A549 (cell line): ENCODE measurements at regions not wholly inside any gene's neighbourhood (a gene's known extent, or its start where the extent isn't known, plus 50 kb on each side); places are given as distances from the start of the nearest gene placed in this dataset.

ENCODE experiments used
- ATAC-seq, 2 experiments: fragments of 200-7000 bp in 1 of 2; fragments of >200 bp in 1 of 2; cut with Nextera tagmentation in 1 of 2; cut with Tn5 transposase in 1 of 2; 3 replicates each; pipeline versions ENCODE4 v1.8.0 to v1.9.1; 2018 to 2020; ENCODE audit warnings: mild to moderate bottlenecking in 1 of 2, moderate library complexity in 1 of 2
- CTCF ChIA-PET: fragments of 300-600 bp; sonication (Branson Sonifier 250); formaldehyde crosslinking; extraction: SDS; loops from one replicate; lab custom pipeline; 2021; ENCODE audit warnings: antibody characterized with exemption, inconsistent platforms; lab: Yijun Ruan, JAX
- POLR2A ChIA-PET: fragments of 350-600 bp; formaldehyde crosslinking; extraction: SDS; loops from one replicate; lab custom pipeline; 2021; ENCODE audit warnings: antibody characterized with exemption, inconsistent platforms; lab: Yijun Ruan, JAX
- DNase-seq, 2 experiments: peaks; one replicate each; pipeline versions ENCODE4 v3.0.0 to v3.0.0-alpha.2; 2011 to 2016; ENCODE audit warnings: low read depth in 1 of 2, low spot score in 1 of 2
- FAIRE-seq: peaks from 2 replicates; lab custom pipeline; 2011; peaks lifted over from hg19 to GRCh38; lab: Jason Lieb, UNC
- H3K27ac ChIP-seq, 2 experiments: fragments of >200 bp; sonication (Bioruptor Twin); formaldehyde crosslinking; 3 replicates each; pipeline ENCODE4 v1.5.1; 2016 to 2017
- H3K4me1 ChIP-seq: fragments of >200 bp; sonication (Bioruptor Twin); formaldehyde crosslinking; 3 replicates; pipeline ENCODE4 v1.6.1; 2016
- H3K4me2 ChIP-seq: fragments of >200 bp; sonication (Bioruptor Twin); formaldehyde crosslinking; 3 replicates; pipeline ENCODE4 v1.6.1; 2016
- H3K4me3 ChIP-seq: fragments of >200 bp; sonication (Bioruptor Twin); formaldehyde crosslinking; 3 replicates; pipeline ENCODE4 v1.5.1; 2016
- H3K9me3 ChIP-seq: fragments of >200 bp; sonication (Bioruptor Twin); formaldehyde crosslinking; 3 replicates; pipeline ENCODE4 v1.6.1; 2016
- ATOH8 ChIP-seq: fragments of 250-450 bp; sonication (Bioruptor Pico); IDR thresholded peaks from 2 replicates; pipeline ENCODE4 v1.5.0; 2020; ENCODE audit warnings: low read depth, mild to moderate bottlenecking, moderate library complexity
- CBX8 ChIP-seq: fragments of 200-600 bp; sonication (generic); IDR thresholded peaks from 2 replicates; pipeline ENCODE4 v1.6.1; 2016
- CTCF ChIP-seq: fragments of >200 bp; sonication (Bioruptor Twin); formaldehyde crosslinking; IDR thresholded peaks from 3 replicates; pipeline ENCODE4 v1.5.1; 2016
- E2F6 ChIP-seq: IDR thresholded peaks from 2 replicates; pipeline ENCODE4 v1.6.1; 2012; ENCODE audit warnings: low read depth, borderline replicate concordance
- ELK1 ChIP-seq: fragments of 150-350 bp; IDR thresholded peaks from 2 replicates; pipeline ENCODE4 v1.6.1; 2014; ENCODE audit warnings: low read depth, mild to moderate bottlenecking, low read length
- ESRRA ChIP-seq: fragments of 150-350 bp; IDR thresholded peaks from 2 replicates; pipeline ENCODE4 v1.6.1; 2014; ENCODE audit warnings: mild to moderate bottlenecking, low read length, borderline replicate concordance
- FOXS1 ChIP-seq: fragments of 250-450 bp; sonication (Bioruptor Pico); IDR thresholded peaks from 2 replicates; pipeline ENCODE4 v1.5.0; 2020; ENCODE audit warnings: mild to moderate bottlenecking, moderate library complexity
- HES2 ChIP-seq: fragments of >200 bp; sonication (Bioruptor Twin); formaldehyde crosslinking; IDR thresholded peaks from 2 replicates; pipeline ENCODE4 v1.6.1; 2016
- MAFK ChIP-seq: fragments of 450-650 bp; IDR thresholded peaks from 2 replicates; pipeline ENCODE4 v1.6.1; 2014; ENCODE audit not compliant: partially characterized antibody
- MAX ChIP-seq: IDR thresholded peaks from 2 replicates; pipeline ENCODE4 v1.6.1; 2012
- MAZ ChIP-seq: fragments of 150-350 bp; IDR thresholded peaks from 2 replicates; pipeline ENCODE4 v1.6.1; 2014; ENCODE audit warnings: antibody characterized with exemption, low read depth, low read length, borderline replicate concordance
- NR3C1 ChIP-seq: fragments of >200 bp; sonication (Bioruptor Twin); formaldehyde crosslinking; IDR thresholded peaks from 3 replicates; pipeline ENCODE4 v1.6.1; 2017
- PBX3 ChIP-seq: IDR thresholded peaks from 2 replicates; pipeline ENCODE4 v1.6.1; 2012
- RAD21 ChIP-seq, 2 experiments: fragments of >200 bp in 1 of 2; sonication (Bioruptor Twin) in 1 of 2; formaldehyde crosslinking in 1 of 2; IDR thresholded peaks in 1 of 2; conservative IDR thresholded peaks in 1 of 2; 2 replicates in 1 of 2; 3 replicates in 1 of 2; pipeline ENCODE4 v1.6.1; 2012 to 2018; ENCODE audit warnings: inconsistent platforms in 1 of 2
- RARB ChIP-seq: fragments of 250-450 bp; sonication (Bioruptor Pico); IDR thresholded peaks from 2 replicates; pipeline ENCODE4 v1.8.0; 2021; ENCODE audit warnings: mild to moderate bottlenecking, moderate library complexity
- RCOR1 ChIP-seq: fragments of 150-350 bp; IDR thresholded peaks from 2 replicates; pipeline ENCODE4 v1.6.1; 2014; ENCODE audit warnings: antibody characterized with exemption, low read length, low read depth
- USF2 ChIP-seq: fragments of 450-650 bp; IDR thresholded peaks from 2 replicates; pipeline ENCODE4 v1.6.1; 2014; ENCODE audit warnings: antibody characterized with exemption
- ZFP36 ChIP-seq: fragments of 450-650 bp; IDR thresholded peaks from 2 replicates; pipeline ENCODE4 v1.6.1; 2014; ENCODE audit warnings: borderline replicate concordance; ENCODE audit not compliant: partially characterized antibody
- ZSCAN20 ChIP-seq: fragments of 250-450 bp; sonication (Bioruptor Pico); IDR thresholded peaks from 2 replicates; pipeline ENCODE4 v1.8.0; 2022; ENCODE audit warnings: mild to moderate bottlenecking, moderate library complexity
- WGBS: methylation state at CpG from one replicate; pipeline ENCODE4 v1.1.6; 2017; ENCODE audit errors: missing lambda C conversion rate; 5-methylcytosine and 5-hydroxymethylcytosine counted together

- POLR2A ChIA-PET: no interaction called here
- no peak for DNase-seq
- no peaks in the 10 kb centered on the region for H3K9me3 ChIP-seq
- CTCF ChIA-PET: interaction anchor here (1.3 to 2.4 kb wide), 2 partner anchors 24 to 54 kb away, joined by 3 to 8 read pairs; no protein-coding TSS in a partner anchor
- TF ChIP-seq ZSCAN20 (CRISPR knock-in tag) (no peak), MAFK (no peak), PBX3 (no peak), RCOR1 (no peak), E2F6 (no peak), FOXS1 (CRISPR knock-in tag) (no peak), ELK1 (no peak), HES2 (no peak), RARB (no peak), USF2 (no peak), ZFP36 (no peak), CBX8 (no peak), MAX (no peak)
- no peak for ATAC-seq
- H3K27ac ChIP-seq: no peak overlapping the region
- H3K4me1 ChIP-seq: no peaks in the 10 kb centered on the region
- 59% methylated on average over 6 of the region's 6 CpGs for WGBS
- H3K4me2 ChIP-seq: no peak overlapping the region
- no peak for FAIRE-seq
- H3K4me3 ChIP-seq: no peak overlapping the region
Observed at GRCh38 chr2:120575966-120576365, 159.7 kb upstream of the GLI2 start.

GRCh38 chr2:120576509-120577474, 158.9 kb upstream of the GLI2 start:
- FAIRE-seq (no peak), ATAC-seq (no peak), DNase-seq (no peak)
- no peak overlapping the region for H3K4me3 ChIP-seq
- no peaks in the 10 kb centered on the region for H3K4me1 ChIP-seq
- H3K27ac ChIP-seq: no peak overlapping the region
- WGBS: 65% methylated on average over 45 of the region's 51 CpGs
- no peak for TF ChIP-seq ZSCAN20 (CRISPR knock-in tag)
- no peak for TF ChIP-seq RAD21 (conservative IDR thresholded peaks at IDR 0.05 in 1 of 2, IDR thresholded peaks at IDR 0.05 in 1 of 2)
- no peak for TF ChIP-seq ESRRA
- no peak for TF ChIP-seq ATOH8 (CRISPR knock-in tag)
- TF ChIP-seq MAZ: no peak
- TF ChIP-seq NR3C1: no peak
- no peak for TF ChIP-seq CTCF
- ChIA-PET CTCF (interaction anchor here (0.6 to 2.4 kb wide), 3 partner anchors 24 to 101 kb away, joined by 3 to 8 read pairs (median 3); no protein-coding TSS in a partner anchor), POLR2A (no interaction called here)
- no peak overlapping the region for H3K4me2 ChIP-seq
- no peaks in the 10 kb centered on the region for H3K9me3 ChIP-seq
